Stimulated activated CD8-positive, alpha-beta memory T cell treated with anti-CD3 and anti-CD28 coated beads, Interleukin-15, amount 100 ng/mL, for 4 hours (primary cell): ENCODE measurements at regions not wholly inside any gene's neighbourhood (a gene's known extent, or its start where the extent isn't known, plus 50 kb on each side); places are given as distances from the start of the nearest gene placed in this dataset.
"Not testable (repeated sequence)": the region's sequence is repeated elsewhere in the genome, so short reads cannot be mapped to it uniquely, and the experiment has no call there.

ENCODE experiments used
- DNase-seq, 2 donors: peaks; one replicate each; pipeline ENCODE4 v3.0.0-alpha.2; 2020; ENCODE audit warnings: low read depth in 2 of 2

DNA sequence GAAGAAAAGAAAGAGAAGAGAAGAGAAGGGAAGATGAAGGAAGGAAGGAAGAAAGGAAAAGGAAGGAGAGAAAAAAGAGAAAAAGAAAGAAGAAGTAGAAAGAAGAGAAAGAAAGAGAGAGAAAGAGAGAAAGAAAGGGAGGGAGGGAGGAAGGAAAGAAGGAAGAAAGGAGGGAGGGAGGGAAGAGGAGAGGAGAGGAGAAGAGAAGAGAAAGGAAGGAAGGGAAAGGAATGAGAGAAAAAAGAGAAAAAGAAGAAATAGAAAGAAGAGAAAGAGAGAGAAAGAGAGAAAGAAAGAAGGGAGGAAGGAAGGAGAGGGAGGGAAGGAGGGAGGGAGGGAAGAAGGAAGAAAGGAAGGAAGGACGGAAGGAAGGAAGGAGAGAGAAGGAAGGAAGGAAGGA is 217.9 kb upstream of the POU1F1 start:
- no peak for DNase-seq

DNA sequence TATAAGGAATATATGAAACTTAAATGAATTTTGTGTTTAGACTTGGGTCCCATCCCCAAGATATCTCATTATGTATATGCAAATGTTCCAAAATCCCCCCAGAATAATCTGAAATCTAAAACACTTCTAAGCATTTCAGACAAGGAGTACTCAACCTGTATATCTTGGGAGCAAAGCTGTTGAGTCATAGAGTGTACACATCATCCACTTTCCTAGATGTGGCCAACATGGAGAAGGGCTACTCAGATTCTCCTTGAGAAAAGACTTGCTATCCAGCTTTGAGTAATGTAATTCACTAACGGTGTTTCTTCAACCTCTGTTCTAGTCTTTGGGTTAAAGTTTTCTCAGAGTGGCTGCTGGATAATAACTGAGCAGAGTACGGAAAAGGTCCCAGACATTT is 215.5 kb upstream of the POU1F1 start:
- DNase-seq = no peak

- no peak for DNase-seq
Observed at GRCh38 chr3:87489892-87490291, 213.5 kb upstream of the POU1F1 start.

DNA sequence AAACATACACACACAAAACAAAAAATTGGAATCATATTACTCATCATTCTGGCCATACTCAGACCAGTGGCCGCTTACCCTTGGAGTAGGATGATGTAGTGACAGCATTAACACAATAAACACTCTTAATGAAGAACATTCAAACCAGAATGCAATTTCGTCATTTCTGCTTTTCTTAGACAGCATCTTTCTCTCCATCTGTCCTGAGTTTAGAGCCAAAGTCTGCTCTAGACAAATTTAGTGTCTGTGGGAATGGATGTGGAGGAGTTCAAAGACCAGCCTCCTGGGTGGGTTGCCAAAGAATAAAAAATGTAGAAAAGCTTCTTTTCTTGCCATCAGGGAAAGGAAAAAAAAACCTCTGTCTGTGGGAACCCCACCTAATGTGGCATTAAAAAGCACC is 212.4 kb upstream of the POU1F1 start:
- no peak for DNase-seq

GRCh38 chr3:87486635-87487034 is 210.3 kb upstream of the POU1F1 start:
- DNase-seq = not testable (repeated sequence)

DNA sequence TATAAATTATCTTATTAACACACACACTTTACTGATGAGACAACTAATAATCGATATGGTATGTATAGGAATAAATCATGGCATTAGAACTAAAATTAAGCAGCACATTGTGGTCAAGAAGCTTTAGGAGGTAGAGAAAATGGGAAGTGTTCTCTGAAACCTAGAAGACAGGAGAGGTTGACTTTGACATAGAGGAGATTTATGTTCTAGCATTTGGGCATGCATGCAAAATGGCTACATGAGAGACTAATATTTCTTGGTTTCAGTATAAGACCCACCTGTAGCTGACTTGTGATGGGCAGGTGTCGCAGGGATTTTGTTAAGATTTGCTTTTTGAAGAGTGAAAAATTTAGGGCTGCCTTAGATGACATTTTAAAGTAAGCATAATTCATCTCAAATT is 209.7 kb upstream of the POU1F1 start:
- DNase-seq = no peak

GRCh38 chr3:87478716-87479115 is 202.3 kb upstream of the POU1F1 start:
- no peak for DNase-seq

DNA sequence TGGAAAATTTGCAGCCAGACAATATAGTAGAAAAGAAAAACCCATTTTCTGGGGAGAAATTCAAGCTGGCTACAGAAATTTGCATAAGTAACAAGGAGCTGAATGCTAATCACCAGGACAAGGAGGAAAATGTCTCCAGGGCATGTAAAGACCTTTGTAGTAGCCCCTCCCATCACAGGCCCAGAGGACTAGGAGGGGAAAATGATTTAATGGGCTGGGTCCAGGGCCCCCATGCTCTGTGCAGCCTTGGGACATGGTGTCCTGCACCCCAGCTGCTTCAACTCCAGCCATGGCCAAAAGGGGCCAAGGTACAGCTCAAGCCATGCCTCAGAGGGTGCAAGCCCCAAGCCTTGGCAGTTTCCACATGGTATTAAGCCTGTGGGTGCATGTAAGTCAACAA is 197.6 kb upstream of the POU1F1 start:
- no peak for DNase-seq

DNA sequence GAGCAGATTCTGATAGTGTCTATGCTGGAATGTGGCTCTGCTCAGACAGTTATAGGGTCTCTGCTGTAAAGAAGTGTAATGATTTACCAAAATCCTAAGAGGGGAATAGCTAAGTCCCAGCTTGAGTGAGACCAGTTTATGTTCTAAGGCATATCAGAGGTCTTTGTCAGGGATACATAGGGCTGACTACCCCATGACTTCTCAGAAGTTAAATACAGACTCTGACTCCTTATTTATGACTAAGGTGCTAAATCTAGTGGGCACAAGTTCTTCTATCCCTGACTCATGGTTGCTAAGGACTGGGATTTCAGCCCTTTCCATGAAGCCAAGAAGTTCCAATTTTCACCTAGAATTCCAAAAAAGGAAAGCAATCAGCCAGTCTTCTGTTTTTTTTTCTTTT is 192.6 kb upstream of the POU1F1 start:
- DNase-seq = no peak

GRCh38 chr3:87468235-87468634 is 191.9 kb upstream of the POU1F1 start:
- no peak for DNase-seq

DNA sequence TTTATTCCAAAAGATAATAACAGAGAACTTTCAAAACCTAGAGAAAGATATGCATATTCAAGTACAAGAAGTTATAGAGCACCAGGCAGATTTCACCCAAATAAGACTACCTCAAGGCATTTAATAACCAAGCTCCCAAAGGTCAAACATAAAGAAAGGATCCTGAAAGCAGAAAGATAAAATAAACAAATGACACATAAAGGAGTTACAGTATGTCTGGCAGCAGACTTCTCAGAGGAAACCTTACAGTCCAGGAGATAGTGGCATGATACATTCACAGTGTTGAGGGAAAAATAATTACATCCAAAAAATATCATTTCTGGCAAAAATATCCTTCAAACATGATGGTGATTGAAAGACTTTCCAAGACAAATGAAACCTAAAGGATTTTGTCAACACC is 185.8 kb upstream of the POU1F1 start:
- DNase-seq = no peak

GRCh38 chr3:87461443-87461842 is 185.1 kb upstream of the POU1F1 start:
- DNase-seq = no peak

DNA sequence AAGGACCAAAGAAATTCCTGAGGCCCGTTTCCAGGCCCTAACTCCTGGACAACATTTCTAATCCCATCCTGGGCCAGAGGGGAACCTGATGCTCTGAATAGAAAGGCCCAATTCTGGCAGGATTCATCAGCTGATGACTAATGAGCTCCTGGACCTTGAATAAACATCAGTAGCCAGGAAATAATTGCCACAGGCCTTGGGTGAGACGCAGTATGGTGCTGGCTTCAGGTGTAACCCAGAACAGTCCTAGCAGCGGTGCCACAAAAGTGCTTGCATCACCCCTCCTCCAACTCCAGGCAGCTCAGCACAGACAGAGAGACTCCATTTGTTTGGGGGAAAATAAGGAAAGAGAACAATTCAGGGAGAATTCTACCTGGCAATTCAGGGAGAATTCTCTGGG is 184.7 kb upstream of the POU1F1 start:
- DNase-seq = no peak

DNA sequence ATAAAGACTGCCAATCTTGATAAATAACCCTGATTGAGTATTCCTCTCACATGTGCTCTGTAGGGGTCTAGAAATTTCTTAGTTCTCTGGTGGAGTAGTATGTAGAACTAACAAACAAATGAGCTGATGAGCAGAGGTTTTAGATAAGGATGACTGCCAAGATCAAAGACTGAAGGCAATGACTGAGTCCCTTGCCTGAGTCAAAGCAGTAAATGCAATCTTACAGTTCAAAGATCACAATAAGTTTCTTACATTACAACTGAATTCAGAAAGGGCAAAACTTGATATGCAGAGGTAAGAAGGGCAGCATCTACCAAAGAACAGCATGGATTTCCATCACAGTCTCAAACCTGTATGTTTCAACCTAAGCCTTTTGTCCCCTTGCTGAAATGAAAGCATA is 172.2 kb upstream of the POU1F1 start:
- no peak for DNase-seq

DNA sequence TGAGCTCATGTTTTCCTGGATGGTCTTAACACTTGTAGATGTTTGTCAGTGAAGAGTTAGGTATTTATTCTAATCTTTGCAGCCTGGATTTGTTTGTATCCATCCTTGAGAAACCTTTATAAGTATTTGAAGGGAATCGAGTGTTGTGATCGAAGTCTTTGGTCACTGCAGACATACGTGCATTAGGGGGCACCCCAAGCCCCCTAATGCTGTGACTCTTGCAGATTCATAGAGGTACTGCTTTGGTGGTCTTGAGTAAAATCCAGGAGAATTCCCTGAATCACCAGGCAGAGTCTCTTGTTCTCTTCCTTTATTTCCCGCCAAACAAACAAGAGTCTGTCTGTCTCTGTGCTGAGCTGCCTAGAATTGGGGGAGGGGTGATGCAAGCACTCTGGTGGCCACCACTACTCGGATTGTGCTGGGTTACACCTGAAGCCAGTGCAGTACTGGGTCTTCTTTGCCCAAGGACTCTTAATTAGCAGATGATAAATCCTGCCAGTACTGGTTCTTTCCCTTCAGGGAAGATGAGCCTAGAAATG is 170.5 kb upstream of the POU1F1 start:
- no peak for DNase-seq

DNA sequence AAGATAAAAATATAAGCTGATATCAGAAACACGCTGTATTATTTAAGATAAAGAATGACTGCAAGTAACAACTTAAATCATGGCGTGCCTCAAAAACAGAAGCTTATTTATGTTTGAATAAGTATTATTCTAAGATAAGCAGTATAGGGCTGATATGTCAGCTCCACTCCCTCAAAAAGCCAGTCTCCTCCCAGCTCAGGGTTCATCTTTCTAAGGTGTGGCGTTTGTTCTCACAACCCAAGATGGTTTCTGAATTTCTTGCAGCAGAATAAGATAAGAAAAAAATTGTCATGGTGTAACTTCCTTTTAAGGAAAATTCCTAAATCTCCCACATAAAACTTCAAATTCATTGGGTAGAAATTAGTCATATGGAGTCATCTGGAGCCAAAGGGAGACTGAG is 166.1 kb upstream of the POU1F1 start:
- DNase-seq = no peak

DNA sequence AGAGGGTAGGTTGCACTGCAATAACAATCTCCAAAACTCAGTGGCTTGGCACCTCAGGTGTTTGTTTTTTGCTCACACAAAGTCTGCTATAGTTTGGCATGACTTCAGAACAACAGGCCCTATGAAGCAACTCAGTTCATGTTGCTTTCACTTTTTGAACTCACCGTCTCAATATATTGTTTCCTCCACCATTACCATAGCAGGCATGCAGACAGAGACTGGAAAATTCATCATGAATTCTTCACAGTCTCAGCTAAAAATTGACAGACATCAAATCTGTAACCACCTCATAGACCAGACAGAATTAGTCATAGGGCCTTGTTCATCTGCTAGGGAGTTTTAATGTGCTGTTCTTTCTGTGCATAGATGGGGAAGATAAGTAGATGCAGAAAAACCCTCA is 161.4 kb upstream of the POU1F1 start:
- DNase-seq = no peak

DNA sequence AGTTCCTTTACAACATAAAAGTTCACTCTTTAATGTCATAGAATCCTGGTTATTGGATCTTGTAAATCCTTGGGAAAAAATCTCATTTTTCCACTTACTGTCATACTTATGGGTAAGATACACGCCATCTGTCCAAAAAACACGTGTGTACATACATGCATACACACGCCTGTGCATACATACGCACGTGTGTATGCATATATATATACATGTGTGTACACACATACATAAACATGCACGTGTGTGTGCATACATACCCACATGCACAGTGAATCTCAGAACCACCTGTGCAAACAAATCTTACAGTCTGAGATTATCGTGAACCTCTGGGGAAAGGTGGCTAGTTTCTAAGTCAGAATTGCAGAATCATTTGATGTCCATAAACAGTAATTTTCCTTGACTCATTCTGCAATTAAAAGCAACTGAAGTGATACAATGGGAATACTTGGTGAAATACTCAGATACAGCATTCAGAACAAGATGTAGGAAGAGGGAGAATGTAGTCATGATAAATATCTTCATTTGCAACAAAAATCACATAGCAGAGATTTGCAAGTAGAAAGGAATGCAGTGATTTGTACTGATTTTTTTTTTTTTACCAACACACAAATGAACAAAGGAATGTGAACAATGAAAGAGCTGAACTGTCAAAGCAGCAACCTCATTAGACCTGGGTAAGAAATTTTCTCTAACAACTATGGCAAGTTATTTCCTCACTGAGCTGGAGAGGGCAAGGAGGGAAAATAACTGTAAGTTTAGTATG is 160.6 kb upstream of the POU1F1 start:
- DNase-seq = no peak

DNA sequence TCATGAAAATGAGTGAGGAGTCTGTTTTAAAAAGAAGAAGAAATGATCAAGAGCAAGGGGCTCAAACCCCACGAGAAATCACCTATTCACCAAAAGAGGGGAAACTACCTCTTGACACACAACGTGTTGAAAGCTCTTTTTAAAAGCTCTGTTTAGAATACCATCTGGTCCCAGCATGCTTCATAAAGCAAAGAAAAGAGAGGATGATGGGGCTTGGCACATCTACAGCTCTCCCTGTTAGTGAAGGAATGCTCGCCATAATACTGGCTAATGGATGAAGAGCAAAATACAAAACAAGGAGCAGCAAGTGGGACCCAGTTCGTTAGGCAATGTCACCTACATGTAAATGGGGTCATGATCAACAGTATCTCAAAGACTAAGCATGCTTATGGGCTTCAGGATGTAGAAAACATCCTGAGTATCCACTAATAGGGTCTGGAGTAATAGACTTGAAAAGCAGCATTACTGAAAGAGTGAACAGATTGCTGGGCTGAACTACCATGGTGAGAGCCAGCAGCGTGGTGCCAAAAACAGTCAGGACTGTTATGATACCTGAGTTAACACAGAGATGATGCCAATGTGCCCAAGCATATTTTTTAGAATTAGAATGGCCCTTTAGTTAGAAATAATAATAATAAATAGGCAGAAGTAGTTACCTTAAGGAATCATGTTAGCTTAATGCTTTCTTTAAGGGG is 159.7 kb upstream of the POU1F1 start:
- no peak for DNase-seq

GRCh38 chr3:87433445-87433844 is 157.1 kb upstream of the POU1F1 start:
- not testable (repeated sequence) for DNase-seq

DNA sequence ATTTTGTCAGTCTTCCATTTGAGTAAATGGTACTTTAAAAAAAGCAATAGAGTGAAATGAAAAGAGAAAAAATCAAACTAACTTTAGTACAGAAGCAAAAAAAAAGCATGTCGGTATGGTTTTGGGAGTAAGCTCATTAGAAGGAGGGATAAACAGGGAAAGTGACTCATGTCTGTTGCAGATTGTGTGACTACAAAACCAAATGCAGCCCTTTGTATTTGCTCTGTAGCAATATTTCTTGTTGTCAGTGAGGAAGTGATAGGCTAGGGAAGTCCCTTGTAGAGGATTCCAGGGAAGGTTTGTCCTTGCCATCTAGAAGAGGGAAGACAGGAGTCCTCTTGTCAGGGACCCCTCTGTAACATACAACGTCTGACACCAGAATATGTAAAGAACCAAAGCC is 150.5 kb upstream of the POU1F1 start:
- no peak for DNase-seq

DNA sequence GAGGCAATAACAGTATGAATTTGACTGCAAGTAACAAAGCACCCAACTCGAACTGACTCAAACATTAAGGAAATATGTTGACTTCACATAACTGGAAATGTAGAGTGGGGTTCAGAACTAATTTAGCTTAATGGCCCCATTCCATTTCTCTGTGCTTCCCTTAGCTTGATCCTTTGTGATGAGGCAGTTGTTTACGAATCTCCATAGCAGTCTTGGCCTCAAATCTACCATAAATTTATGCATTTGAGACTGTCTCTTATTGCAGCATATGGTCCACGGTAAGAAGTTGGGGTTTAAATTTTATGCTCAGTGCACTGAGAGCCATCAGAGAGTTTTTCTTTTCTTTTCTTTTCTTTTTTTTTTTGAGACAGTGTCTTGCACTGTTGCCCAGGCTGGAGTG is 148.7 kb upstream of the POU1F1 start:
- no peak for DNase-seq

GRCh38 chr3:87423336-87423735 is 147.0 kb upstream of the POU1F1 start:
- DNase-seq = no peak
